DMS53 (cell line): ENCODE measurements at regions not wholly inside any gene's neighbourhood (a gene's known extent, or its start where the extent isn't known, plus 50 kb on each side); places are given as distances from the start of the nearest gene placed in this dataset.
"Not testable (repeated sequence)": the region's sequence is repeated elsewhere in the genome, so short reads cannot be mapped to it uniquely, and the experiment has no call there.

Source experiments
- DNase-seq: peaks from one replicate; lab custom pipeline; 2025; lab: John Stamatoyannopoulos, UW

DNA sequence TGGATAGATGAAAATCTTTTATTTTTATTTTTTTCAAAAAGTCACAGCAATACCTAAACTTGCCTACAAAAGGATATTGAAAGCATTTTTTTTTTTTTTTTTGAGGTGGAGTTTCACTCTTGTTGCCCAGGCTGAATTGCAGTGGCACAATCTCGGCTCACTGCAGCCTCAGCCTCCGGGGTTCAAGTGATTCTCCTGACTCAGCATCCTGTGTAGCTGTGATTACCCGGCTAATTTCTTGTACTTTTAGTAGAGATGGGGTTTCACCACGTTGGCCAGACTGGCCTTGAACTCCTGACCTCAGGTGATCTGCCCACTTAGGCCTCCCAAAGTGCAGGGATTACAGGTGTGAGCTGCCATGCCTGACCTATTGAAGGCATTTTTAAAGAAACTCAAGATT lies 69.1 kb upstream of the DGKB start:
- not testable (repeated sequence) for DNase-seq

GRCh38 chr7:14967376-14967775 lies 64.8 kb upstream of the DGKB start:
- not testable (repeated sequence) for DNase-seq

- no peak for DNase-seq
Measured at GRCh38 chr7:14962778-14963177, 60.2 kb upstream of the DGKB start.

- no peak for DNase-seq
Measured at GRCh38 chr7:14960721-14961120, 58.2 kb upstream of the DGKB start.

DNA sequence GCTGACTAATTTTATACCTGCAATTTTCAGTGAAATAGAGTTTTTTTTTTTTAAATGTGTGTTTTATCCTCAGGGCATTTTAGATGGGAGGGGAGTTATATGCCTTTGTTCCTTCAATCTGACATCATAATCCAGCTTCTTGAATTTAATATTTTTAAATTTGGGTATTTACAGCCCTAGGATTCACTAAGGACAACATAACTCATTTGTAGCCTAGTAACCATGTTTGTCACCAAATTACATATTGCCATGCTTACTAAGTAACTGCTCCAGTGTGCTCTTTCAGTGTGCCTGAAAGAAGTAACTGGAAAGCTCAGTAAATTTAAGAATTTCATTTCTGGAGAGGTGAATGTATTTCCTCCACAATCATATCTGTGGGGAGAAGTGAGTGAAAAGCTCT lies 56.8 kb upstream of the DGKB start:
- no peak for DNase-seq

DNA sequence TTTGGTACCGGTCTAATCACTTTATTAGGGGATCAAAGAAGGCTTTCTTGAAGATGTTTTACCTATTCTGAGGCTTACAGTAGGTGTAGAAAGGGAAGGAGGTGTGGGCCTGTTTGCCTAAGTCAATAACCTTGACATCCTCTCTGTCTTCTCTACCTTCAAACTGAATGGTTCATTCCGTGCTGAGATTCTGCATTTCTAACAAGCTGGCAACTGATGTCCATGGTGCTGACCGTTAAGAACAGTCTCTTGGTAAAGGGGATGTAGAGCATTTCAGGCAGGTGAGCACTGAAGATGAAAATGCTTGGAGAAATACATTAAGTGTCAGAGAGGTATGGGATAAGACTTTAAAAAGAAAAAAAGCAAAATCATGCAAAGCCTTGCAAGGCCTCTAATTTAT lies 51.5 kb upstream of the DGKB start:
- DNase-seq = no peak
